Uterus (tissue), 2 donors: ENCODE measurements at regions not wholly inside any gene's neighbourhood (a gene's known extent, or its start where the extent isn't known, plus 50 kb on each side); places are given as distances from the start of the nearest gene placed in this dataset.

Experiments
- CTCF ChIP-seq, 4 experiments: fragments of 200-600 bp in 2 of 4; fragments of 450-650 bp in 2 of 4; sonication (generic) in 2 of 4; IDR thresholded peaks; one replicate each; pipeline ENCODE4 v1.5.1; 2016 to 2019; ENCODE audit warnings: antibody characterized with exemption in 4 of 4, mild to moderate bottlenecking in 2 of 4, moderate library complexity in 1 of 4
- POLR2A ChIP-seq, 2 donors: fragments of 450-650 bp; IDR thresholded peaks; one replicate each; pipeline ENCODE4 v1.6.1; 2016; ENCODE audit warnings: antibody characterized with exemption in 2 of 2, mild to moderate bottlenecking in 1 of 2, moderate library complexity in 1 of 2

GRCh38 chr5:2617461-2617860 lies 134.0 kb downstream of the IRX2 start:
- TF ChIP-seq POLR2A (IDR thresholded peaks at IDR 0.05) (no peak), CTCF (IDR thresholded peaks at IDR 0.05) (no peak)
